ENCODE measurements at regions not wholly inside any gene's neighbourhood (a gene's known extent, or its start where the extent isn't known, plus 50 kb on each side); places are given as distances from the start of the nearest gene placed in this dataset.

DNA sequence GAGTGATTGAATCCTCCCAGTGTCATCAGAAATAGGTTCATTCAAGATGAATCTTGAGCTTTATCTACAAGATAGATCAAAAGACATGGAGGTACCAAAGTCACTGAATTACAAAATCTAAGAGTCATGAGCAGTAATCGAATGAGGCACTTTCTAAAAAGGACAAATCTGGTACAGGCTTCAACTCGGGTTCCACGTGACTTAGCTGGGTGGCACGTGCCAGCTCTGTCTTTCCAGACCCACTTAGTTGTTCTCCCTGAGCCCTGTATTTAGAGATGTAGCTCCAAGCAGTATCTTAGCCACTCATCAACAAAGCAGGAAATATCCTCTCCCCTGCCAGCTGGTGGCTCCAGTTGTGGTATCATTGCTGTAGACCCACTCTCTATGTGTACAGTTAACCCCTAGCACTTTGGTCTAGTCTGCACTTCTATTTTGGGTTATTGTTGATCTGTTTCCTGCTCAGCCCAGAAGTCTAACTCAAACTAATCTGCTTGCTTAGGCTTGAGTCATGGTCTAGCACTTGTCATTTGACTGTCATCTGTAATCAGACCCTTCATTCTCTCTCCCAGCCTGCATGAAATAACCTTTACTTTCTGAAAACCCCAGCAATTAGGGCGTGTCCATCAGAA, 528.7 kb downstream of the ETS1 start:
- DNase-seq: no peak

- DNase-seq: no peak
Observed at GRCh38 chr11:128057786-128058395, 529.5 kb downstream of the ETS1 start.

- no peak for DNase-seq
Observed at GRCh38 chr11:128055576-128056217, 531.7 kb downstream of the ETS1 start.

DNA sequence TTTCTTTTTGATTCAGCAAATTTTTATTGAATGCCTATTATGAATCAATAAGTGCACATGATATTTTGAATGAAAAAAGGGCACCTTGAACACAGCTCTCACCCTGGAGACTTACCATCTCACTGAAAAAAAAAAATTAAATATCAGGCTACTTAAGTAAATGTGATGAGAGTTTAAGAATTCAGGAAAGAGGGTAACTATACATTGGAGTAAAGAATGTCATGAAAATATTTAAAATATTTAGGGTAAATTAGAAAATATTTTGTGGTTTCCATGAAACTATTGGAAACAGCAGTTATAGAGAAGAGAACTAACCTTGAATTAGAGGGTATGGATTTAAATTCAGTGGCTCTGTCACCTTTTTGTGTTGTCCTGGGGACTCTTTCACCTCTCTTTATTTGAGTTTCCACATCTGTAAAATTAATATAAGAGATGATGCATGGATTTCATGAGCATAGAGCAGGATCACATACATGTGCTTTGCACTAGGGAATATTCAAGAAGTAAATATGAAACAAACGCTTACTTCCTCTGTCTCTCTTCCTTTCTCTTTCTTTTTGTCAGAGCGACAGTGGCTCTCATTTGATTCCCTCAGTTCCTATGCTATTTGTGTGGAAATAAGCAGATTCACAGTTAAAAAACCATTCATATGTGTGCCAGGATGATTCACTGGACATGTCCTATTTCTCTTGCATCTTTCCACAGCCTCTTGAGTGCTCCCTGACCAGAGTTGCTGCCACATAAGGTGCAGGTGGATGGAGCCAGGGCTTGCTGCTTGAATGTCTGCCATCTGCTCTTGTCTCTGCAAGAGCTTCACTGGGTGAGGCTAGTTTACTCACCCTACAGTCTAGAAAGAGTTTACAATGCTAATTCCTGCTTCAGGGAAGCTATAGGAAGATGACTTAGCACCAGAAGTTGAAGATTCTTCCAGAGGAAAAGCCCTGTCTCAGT, 533.1 kb downstream of the ETS1 start:
- DNase-seq: no peak

GRCh38 chr11:128052912-128053641, 534.3 kb downstream of the ETS1 start:
- DNase-seq: peak; percentile 46

GRCh38 chr11:128048121-128048520, 539.2 kb downstream of the ETS1 start:
- DNase-seq: no peak

DNA sequence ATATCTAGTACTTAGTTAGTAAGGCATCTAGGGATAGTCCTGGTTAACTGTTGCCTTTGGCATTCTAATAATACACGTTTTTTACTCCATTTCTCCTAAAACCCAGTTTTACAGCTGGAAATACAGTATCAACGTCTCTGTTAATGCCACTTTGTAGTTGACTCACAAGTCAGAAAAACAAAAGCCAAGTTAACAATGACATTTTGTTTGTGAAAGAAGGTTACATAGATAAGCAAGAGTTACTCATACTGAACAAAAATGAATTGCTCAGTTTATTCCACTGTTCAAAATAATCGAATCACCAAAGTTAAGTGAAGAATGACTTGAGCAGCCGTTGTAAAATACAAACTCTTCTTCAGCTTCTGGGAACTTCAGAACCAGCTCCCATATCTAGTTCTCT, 540.3 kb downstream of the ETS1 start:
- no peak for DNase-seq

DNA sequence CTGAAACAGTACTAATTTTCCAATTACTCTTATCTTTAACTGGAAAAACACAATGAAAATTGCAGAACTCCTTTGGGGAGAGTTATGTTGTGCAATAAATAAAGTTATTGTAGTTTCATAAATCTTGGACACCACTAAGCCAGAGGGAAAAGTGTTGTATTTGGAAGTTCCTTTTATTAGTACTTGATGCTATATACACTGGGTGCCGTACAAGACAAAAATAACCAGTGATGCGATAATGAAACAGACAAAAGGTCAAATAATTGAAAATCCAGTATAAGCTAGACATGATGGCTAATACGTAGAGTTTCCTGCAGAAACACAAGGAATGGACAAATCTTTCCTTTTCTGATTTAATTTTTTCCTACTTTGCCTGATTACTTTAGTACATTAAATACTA, 541.1 kb downstream of the ETS1 start:
- DNase-seq: no peak

DNA sequence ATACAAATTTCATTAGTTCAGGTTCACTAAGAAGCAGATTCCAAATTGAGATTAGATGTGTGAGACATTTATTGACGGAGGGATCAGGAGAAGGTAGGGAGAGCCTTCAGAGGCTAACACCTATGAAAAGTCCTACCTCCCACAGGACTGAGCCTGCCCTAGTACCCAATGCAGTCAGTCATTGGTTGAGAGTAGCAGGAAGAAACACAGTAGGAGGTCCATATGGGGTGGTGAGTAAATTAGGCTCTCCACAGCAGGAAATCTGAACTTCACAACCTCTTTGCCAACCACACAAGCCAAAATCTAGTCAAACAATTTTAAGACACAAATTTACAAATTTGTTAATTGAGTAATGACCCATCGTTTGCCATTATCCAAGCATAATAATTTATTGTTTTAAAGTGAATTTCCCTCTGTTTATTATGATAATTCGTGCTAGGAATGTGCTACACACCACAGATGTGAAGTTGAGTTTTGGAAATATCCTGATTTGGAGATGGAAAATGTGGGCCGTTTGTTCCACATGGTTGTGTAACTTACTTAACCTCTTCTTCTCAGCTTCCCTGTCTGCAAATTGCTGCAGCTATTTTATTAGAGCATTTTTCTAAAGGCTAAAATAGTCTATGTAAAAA, 542.1 kb downstream of the ETS1 start:
- no peak for DNase-seq

DNA sequence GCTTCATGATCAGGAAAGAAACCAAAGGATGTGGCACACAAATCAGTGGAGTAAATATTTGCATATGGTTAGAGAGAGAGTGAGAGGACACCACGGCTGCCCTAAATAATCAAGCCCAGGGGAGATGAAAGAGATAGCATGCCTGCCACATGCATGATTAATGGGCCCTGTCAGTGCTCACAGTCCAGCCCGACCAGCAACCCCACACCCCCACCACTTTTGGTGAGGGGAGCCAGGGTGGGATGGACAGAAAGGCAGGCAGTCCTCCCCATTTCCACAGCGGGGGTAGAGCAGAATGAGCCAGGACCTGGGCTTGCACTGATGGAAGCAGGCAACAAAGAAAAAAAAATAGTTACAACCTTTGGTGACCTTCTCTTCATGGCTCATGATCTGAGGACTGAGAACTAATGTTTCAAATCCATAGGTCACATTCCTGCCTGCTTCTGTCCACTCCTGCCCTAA, 545.0 kb downstream of the ETS1 start:
- DNase-seq: peak; percentile 19

DNA sequence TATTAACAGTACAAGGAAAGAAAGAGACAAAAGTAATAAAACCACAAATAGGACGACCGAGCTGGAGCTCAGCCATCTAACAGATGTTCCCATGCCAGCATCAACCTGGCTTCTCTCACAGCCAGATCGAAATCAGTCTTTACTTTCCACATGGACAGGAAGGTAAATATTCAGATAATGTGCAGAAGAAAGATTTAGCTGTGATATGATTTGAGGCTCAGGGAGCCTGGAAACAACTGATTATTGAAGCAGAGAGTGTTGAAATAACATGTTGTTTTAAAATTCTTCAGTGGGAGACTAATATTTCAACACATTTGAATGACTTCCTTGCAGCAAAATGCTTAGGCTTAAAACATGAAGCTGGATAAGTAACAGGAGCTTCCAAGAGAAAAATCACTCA, 546.8 kb downstream of the ETS1 start:
- DNase-seq: peak; percentile 31

DNA sequence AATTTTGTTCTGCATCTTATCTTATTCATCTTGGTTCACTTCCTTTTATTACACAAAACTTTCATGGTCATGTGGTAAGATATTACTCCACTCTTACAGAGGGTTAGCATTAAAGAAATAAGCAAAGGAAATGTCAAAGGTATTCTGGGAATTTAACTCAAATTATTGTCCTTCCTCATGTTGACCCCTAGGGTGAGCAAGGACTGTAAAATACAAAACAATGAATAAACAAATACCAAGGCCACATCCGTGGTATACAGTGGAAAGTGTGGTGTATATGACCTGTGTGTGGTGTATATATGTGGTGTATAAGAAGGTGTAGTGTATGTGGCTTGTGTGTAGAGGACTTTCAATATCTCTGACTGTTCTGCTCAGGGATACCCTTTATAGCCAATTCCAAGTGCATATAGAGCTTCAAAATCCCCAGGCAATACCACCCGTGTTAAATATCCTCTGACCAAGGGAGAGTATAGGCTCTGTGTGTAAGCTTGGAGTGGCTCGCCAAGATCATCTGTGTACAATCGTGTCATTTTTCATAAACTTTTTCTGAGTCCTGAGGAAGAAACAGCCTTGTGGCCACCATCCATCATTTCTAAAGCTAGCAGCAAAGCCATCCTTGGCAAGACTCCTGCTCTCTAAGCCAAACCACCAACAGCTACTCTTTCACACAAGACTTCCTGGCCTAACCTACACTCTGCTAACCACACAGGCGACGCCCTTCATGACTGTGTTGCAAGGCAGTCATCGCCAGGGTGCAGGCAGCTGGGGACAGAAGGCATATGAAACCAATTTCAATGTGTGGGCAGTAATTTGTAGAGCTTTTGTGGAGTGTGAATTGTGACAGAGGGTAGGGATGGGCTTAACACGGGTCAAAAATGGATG, 548.0 kb downstream of the ETS1 start:
- peak; percentile 96 for DNase-seq

DNA sequence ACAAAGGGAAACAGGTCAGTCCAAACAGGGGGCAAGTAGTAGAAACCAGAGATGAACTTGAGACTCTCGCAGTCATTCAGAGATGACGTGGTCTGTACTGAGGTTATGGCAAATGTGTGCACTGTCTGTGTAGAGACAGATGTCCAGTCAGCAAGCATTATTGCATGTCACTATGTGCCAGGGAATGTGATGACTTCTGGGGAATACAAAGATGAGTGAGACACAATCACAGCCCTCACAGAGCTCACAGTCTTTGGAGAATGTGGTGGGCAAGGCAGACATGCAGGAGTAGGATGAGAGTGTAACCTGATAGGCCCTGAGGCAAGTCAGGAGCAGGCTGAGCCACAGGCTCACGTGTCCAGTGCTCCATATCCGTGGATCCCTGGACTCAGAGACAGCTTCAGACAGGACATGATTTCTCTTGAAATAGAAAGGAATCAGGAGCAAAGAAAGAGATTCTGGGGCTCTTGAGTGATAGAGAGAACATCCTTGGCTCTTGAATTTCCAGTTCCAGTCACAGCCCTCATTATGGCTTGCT, 550.7 kb downstream of the ETS1 start:
- no peak for DNase-seq

- no peak for DNase-seq
Observed at GRCh38 chr11:128036006-128036405, 551.4 kb downstream of the ETS1 start.

DNA sequence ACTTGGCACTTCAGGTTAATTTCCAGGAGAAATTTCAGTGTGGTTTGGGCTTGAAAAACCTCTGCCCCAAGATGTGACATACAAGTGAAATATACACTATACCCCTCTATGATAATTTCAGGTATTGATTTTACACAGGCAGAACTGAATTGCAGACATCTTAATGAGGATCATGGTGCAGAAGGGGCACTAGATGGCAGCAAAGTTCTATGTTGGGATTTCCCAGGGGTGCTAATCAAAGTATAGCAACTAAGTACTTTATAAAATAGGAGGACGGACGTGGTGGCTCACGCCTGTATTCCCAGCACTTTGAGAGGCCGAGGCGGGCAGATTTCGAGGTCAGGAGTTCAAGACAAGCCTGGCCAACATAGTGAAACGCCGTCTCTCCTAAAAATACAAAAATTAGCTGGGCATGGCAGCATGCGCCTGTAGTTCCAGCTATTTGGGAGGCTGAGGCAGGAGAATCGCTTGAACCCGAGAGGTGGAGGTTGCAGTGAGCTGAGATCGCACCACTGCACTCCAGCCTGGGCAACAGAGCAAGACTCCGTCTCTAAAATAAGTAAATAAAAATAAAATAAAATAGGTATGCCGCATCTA, 555.7 kb downstream of the ETS1 start:
- DNase-seq: peak; percentile 87

- DNase-seq: no peak
Observed at GRCh38 chr11:128029219-128029722, 558.1 kb downstream of the ETS1 start.

GRCh38 chr11:128026596-128026995, 560.8 kb downstream of the ETS1 start:
- DNase-seq: no peak

DNA sequence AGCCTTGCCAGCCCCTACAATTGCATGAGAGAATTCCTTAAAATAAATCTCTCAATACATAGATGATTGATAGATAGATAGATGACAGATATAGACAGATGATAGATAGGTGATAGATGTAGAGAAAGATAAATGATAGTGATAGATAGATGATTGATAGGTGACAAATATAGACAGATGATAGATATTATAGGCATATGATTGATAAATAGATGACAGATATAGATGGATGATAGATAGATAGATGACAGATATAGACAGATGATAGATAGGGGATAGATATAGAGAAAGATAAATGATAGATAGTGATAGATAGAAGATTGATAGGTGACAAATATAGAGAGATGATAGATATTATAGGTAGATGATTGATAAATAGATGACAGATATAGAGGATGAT, 564.6 kb downstream of the ETS1 start:
- no peak for DNase-seq

DNA sequence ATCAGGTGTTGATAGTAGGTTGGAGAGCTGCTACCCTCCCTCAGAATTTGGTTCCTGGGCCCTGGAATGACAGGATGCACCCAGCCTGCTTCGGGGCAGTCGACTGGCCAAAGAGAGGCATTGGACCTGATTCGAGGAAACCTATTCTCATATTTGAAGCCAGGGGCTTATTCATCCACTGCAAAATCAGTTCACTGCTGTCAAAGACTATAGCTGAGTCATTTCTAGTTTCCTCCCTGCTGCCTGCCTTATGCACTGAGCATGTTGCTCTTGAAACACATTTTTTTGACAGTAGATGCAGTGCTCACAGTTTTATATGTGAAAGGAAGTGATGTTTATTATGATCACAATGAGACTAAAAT, 565.4 kb downstream of the ETS1 start:
- no peak for DNase-seq

- DNase-seq: no peak
Observed at GRCh38 chr11:128021349-128022006, 565.9 kb downstream of the ETS1 start.

Data from hematopoietic multipotent progenitor cell treated with erythropoietin and hydrocortisone succinate and interleukin-3 and kit ligand, for 6 days (in vitro differentiated cells).